ENCODE measurements at regions not wholly inside any gene's neighbourhood (a gene's known extent, or its start where the extent isn't known, plus 50 kb on each side); places are given as distances from the start of the nearest gene placed in this dataset.

DNA sequence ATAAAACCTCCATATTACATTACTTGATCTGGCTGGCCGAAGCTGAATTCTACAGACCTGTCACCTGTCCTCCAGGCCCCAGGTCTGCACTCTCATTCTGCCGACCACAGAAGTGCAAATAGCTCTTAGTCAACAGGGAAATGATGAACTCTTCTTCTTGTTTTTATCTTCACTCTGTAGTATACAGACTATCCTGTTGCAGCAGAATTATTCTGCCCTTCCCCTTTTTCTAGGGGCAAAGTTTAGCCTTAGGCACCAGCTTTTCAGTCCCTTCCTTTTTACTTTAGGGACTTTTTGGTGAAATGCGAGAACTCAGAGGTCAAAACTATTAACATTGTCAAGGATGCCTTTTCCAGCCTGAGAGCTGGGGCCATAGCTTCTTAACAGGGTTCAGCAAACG is 229.6 kb upstream of the EGLN3 start (continued):
- TF ChIP-seq, protein P1, sequence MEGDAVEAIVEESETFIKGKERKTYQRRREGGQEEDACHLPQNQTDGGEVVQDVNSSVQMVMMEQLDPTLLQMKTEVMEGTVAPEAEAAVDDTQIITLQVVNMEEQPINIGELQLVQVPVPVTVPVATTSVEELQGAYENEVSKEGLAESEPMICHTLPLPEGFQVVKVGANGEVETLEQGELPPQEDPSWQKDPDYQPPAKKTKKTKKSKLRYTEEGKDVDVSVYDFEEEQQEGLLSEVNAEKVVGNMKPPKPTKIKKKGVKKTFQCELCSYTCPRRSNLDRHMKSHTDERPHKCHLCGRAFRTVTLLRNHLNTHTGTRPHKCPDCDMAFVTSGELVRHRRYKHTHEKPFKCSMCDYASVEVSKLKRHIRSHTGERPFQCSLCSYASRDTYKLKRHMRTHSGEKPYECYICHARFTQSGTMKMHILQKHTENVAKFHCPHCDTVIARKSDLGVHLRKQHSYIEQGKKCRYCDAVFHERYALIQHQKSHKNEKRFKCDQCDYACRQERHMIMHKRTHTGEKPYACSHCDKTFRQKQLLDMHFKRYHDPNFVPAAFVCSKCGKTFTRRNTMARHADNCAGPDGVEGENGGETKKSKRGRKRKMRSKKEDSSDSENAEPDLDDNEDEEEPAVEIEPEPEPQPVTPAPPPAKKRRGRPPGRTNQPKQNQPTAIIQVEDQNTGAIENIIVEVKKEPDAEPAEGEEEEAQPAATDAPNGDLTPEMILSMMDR (IDR thresholded peaks at IDR 0.05 in 2 of 3, conservative IDR thresholded peaks at IDR 0.05 in 1 of 3; ENCODE audit: borderline replicate concordance in 1 of 3, insufficient read depth in 1 of 3, low read depth in 2 of 3, low read length in 2 of 3), result no peak
- TF ChIP-seq CBX3 (IDR thresholded peaks at IDR 0.05; ENCODE audit: low read depth), result no peak

DNA sequence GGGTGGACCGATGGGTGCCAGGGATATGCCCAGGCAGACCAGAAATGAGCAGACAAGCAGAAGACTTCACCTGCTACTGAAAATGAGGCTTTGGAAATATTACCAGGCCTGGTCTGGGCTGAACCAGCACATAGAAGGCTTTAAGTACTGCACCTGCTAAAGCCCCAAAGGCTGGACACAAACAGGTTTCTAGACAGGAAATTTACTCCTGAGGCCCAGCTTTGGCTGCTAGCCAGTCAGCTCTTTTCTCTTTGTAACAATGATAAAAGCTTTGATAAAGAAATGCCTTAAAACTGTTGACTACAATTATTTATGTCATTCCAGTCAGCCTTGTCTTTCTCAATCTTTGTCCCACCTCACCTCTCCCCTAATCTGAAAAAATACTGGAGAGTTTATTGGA is 228.9 kb upstream of the EGLN3 start:
- BruUV-seq (replicated peaks), result no TSS peak

More for the DNA sequence above, 228.9 kb upstream of the EGLN3 start:
- H3K9me3 ChIP-seq (ENCODE audit: control insufficient read depth in 1 of 2, insufficient read depth in 1 of 2, low read depth in 1 of 2, low read length in 2 of 2), result no peaks in the 10 kb centered on the region
- H3K4me2 ChIP-seq (ENCODE audit: low read length), result no peak overlapping the region
- no peak overlapping the region for H2AFZ ChIP-seq (ENCODE audit: low read depth, low read length, poor library complexity, severe bottlenecking)
- H3K79me2 ChIP-seq (ENCODE audit: insufficient read depth, low read length), result no peaks in the 10 kb centered on the region
- no peaks in the 10 kb centered on the region for H3K36me3 ChIP-seq (ENCODE audit: control insufficient read depth in 1 of 2, insufficient read depth in 2 of 2, low read length in 2 of 2)
- DNase-seq (ENCODE audit: low read depth, low spot score) (no peak), ATAC-seq (no peak)
- no peak overlapping the region for H3K4me3 ChIP-seq (replicated peaks in 1 of 2; ENCODE audit: low read depth in 1 of 2, low read length in 2 of 2)
- H3K9ac ChIP-seq (ENCODE audit: low read length), result no peak overlapping the region
- CTCF ChIA-PET, result no interaction called here
- intact Hi-C loops (cut with micrococcal nuclease), result no loop called here
- POLR2A ChIA-PET, result no interaction called here
- H3K27ac ChIP-seq (ENCODE audit: low read depth, low read length), result no peak overlapping the region
- no peaks in the 10 kb centered on the region for H3K27me3 ChIP-seq (ENCODE audit: insufficient read depth, low read length)
- no peaks in the 10 kb centered on the region for H4K20me1 ChIP-seq (ENCODE audit: insufficient read depth)
- no peaks in the 10 kb centered on the region for H3K9me2 ChIP-seq (ENCODE audit: insufficient read depth)
- TF ChIP-seq EGR1 (IDR thresholded peaks at IDR 0.05; ENCODE audit: low read depth) (no peak), FOSL1 (IDR thresholded peaks at IDR 0.05; ENCODE audit: low read depth) (no peak), ELF1 (IDR thresholded peaks at IDR 0.05; ENCODE audit: borderline replicate concordance, low read depth) (no peak), CBX3 (IDR thresholded peaks at IDR 0.05; ENCODE audit: low read depth) (no peak), MAX (IDR thresholded peaks at IDR 0.05) (no peak), CEBPB (IDR thresholded peaks at IDR 0.05; ENCODE audit: low read depth) (no peak), POLR2AphosphoS5 (IDR thresholded peaks at IDR 0.05; ENCODE audit: low read depth, low read length) (no peak), SIN3A (IDR thresholded peaks at IDR 0.05; ENCODE audit: low read depth) (no peak), EZH2 (IDR thresholded peaks at IDR 0.05) (no peak)
- TF ChIP-seq, protein P2, sequence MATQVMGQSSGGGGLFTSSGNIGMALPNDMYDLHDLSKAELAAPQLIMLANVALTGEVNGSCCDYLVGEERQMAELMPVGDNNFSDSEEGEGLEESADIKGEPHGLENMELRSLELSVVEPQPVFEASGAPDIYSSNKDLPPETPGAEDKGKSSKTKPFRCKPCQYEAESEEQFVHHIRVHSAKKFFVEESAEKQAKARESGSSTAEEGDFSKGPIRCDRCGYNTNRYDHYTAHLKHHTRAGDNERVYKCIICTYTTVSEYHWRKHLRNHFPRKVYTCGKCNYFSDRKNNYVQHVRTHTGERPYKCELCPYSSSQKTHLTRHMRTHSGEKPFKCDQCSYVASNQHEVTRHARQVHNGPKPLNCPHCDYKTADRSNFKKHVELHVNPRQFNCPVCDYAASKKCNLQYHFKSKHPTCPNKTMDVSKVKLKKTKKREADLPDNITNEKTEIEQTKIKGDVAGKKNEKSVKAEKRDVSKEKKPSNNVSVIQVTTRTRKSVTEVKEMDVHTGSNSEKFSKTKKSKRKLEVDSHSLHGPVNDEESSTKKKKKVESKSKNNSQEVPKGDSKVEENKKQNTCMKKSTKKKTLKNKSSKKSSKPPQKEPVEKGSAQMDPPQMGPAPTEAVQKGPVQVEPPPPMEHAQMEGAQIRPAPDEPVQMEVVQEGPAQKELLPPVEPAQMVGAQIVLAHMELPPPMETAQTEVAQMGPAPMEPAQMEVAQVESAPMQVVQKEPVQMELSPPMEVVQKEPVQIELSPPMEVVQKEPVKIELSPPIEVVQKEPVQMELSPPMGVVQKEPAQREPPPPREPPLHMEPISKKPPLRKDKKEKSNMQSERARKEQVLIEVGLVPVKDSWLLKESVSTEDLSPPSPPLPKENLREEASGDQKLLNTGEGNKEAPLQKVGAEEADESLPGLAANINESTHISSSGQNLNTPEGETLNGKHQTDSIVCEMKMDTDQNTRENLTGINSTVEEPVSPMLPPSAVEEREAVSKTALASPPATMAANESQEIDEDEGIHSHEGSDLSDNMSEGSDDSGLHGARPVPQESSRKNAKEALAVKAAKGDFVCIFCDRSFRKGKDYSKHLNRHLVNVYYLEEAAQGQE (IDR thresholded peaks at IDR 0.05; ENCODE audit: low read depth), result no peak
- RAD21 ChIA-PET (ENCODE audit: low non-redundant PET in 1 of 2, low total read pairs in 2 of 2, uncharacterized antibody in 2 of 2, unreplicated experiment in 2 of 2), result interaction anchor here in 1 of 2 experiments (1.0 kb wide), 1 partner anchor 81 kb away, joined by 3 read pairs; no protein-coding TSS in a partner anchor
- no peaks in the 10 kb centered on the region for H3K4me1 ChIP-seq (ENCODE audit: control insufficient read depth in 1 of 2, insufficient read depth in 2 of 2, low read length in 2 of 2)

All from HCT116 (cell line).